GM06990 (cell line): ENCODE measurements at regions not wholly inside any gene's neighbourhood (a gene's known extent, or its start where the extent isn't known, plus 50 kb on each side); places are given as distances from the start of the nearest gene placed in this dataset.
A peak's percentile ranks its signal among the peaks of the same experiment; 100 is the strongest.

Experiments used
- DNase-seq: peaks from one replicate; pipeline ENCODE4 v3.0.0-alpha.2; 2011; ENCODE audit not compliant: insufficient read length; ENCODE audit errors: extremely low read depth
- H3K27me3 ChIP-seq: replicated peaks from 2 replicates; pipeline ENCODE4 v1.6.0; 2011; ENCODE audit warnings: low read length; ENCODE audit not compliant: control insufficient read depth, insufficient read depth
- H3K36me3 ChIP-seq: 2 replicates; pipeline ENCODE4 v1.5.1; 2011; ENCODE audit warnings: low read length; ENCODE audit not compliant: control insufficient read depth, insufficient read depth
- H3K4me3 ChIP-seq: replicated peaks from 2 replicates; pipeline ENCODE4 v1.5.1; 2011; ENCODE audit warnings: low read depth, mild to moderate bottlenecking, control low read depth, low read length
- CTCF ChIP-seq: IDR thresholded peaks from 2 replicates; pipeline ENCODE4 v1.5.1; 2011; ENCODE audit warnings: low read length, control low read depth, mild to moderate bottlenecking, inconsistent platforms; ENCODE audit not compliant: insufficient read depth, poor library complexity, severe bottlenecking

GRCh38 chr6:84284428-84285049 is 57.1 kb upstream of the CEP162 start:
- DNase-seq: no peak
- Histone ChIP-seq H3K36me3 (no peaks in the 10 kb centered on the region), H3K27me3 (no peaks in the 10 kb centered on the region), H3K4me3 (no peak overlapping the region)
- peak; percentile 68 for TF ChIP-seq CTCF

DNA sequence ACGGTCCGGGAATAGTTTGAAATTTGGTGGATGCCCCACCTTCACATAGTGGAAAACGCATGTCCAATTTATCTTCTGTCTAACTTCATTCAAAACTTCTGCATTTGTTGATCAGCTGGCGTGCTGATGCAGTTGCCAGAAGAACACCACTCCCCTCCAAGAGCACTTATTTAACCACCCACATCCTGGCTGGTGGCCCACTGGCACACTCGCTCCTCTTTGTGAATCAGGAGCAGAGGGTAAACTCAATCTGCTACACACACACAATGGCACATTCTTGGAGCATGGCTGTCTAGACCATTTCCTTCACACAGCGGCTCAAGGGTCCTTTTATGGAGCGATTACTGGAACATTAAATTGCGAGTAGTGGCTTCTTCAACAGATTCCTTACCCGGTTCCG is 55.1 kb upstream of the CEP162 start:
- TF ChIP-seq CTCF: no peak
- no peak for DNase-seq

DNA sequence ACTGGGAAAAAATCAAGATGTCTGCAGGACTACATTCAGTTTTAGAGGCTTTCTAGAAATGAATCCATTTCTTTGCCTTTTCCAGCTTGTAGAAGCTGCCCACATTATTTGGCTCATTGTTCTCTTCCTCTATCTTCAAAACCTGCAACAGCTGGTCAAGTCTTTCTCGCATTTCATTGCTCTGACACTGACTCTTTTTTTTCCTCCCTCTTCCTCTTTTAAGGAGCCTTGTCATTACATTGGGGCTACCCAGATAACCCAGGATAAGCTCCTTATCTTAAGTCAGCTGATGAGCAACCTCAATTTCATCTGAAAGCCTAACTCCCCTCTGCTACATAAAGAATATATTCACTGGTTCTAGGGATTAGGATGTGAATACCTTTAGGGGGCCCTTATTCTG is 53.2 kb upstream of the CEP162 start:
- Histone ChIP-seq H3K36me3 (no peaks in the 10 kb centered on the region), H3K27me3 (no peaks in the 10 kb centered on the region), H3K4me3 (no peak overlapping the region)
- no peak for DNase-seq
- TF ChIP-seq CTCF: no peak

More for the DNA sequence above, 55.1 kb upstream of the CEP162 start:
- no peaks in the 10 kb centered on the region for H3K36me3 ChIP-seq
- no peak overlapping the region for H3K4me3 ChIP-seq
- H3K27me3 ChIP-seq: no peaks in the 10 kb centered on the region

DNA sequence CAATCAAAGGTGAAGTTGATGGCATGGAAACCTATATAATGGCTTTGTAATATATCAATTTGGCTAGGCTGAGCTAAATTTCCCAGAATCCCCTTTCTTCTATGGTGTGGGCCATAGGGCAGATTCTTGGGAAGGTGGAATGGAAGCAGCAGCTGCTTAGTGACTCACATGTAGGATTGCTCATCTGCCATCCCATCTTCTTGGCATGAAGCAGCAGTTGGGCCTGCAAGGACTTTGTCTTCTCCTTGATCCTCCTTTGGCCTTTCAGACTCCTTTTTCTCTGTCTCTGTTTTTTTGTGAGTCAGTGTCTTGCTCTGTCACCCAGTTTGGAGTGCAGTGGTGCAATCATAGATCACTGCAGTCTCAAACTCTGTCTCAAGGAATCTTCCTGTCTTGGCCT is 52.6 kb upstream of the CEP162 start:
- no peaks in the 10 kb centered on the region for H3K36me3 ChIP-seq
- no peak for DNase-seq
- H3K4me3 ChIP-seq: no peak overlapping the region
- TF ChIP-seq CTCF: no peak
- H3K27me3 ChIP-seq: no peaks in the 10 kb centered on the region

GRCh38 chr6:84278321-84278998 is 51.0 kb upstream of the CEP162 start:
- Histone ChIP-seq H3K27me3 (no peaks in the 10 kb centered on the region), H3K4me3 (no peak overlapping the region), H3K36me3 (no peaks in the 10 kb centered on the region)
- no peak for DNase-seq
- TF ChIP-seq CTCF: no peak
